Esophagus muscularis mucosa (tissue), 4 donors: ENCODE measurements at regions not wholly inside any gene's neighbourhood (a gene's known extent, or its start where the extent isn't known, plus 50 kb on each side); places are given as distances from the start of the nearest gene placed in this dataset.

Source experiments
- DNase-seq: peaks from one replicate; pipeline ENCODE4 v3.0.0-alpha.2; 2017; ENCODE audit errors: extremely low spot score
- H3K27ac ChIP-seq, 4 donors: fragments of 200-600 bp; sonication (generic); replicated peaks in 1 of 4; 1 replicate in 3 of 4; 2 replicates in 1 of 4; pipeline ENCODE4 v1.5.1; 2016 to 2019; ENCODE audit warnings: mild to moderate bottlenecking in 1 of 4
- H3K27me3 ChIP-seq, 4 donors: fragments of 200-600 bp; sonication (generic); one replicate each; pipeline versions ENCODE4 v1.5.1 to v1.6.0; 2016 to 2019
- H3K36me3 ChIP-seq, 4 donors: fragments of 200-600 bp; sonication (generic); one replicate each; pipeline ENCODE4 v1.5.1; 2016 to 2019
- H3K4me1 ChIP-seq, 4 donors: fragments of 200-600 bp; sonication (generic); one replicate each; pipeline ENCODE4 v1.5.1; 2016 to 2019
- H3K4me3 ChIP-seq, 4 donors: fragments of 200-600 bp; sonication (generic); 1 replicate in 2 of 4; 2 replicates in 2 of 4; pipeline ENCODE4 v1.5.1; 2016 to 2019; ENCODE audit warnings: mild to moderate bottlenecking in 4 of 4, moderate library complexity in 1 of 4
- H3K9me3 ChIP-seq, 4 donors: fragments of 200-600 bp; sonication (generic); 1 replicate in 3 of 4; 2 replicates in 1 of 4; pipeline ENCODE4 v1.5.1; 2016 to 2019
- CTCF ChIP-seq, 3 experiments: fragments of 200-600 bp in 2 of 3; fragments of 450-650 bp in 1 of 3; sonication (generic) in 2 of 3; IDR thresholded peaks; one replicate each; pipeline ENCODE4 v1.5.1; 2017 to 2019; ENCODE audit warnings: antibody characterized with exemption in 3 of 3, mild to moderate bottlenecking in 2 of 3, moderate library complexity in 1 of 3
- EP300 ChIP-seq: sonication (generic); formaldehyde crosslinking; IDR thresholded peaks from one replicate; pipeline ENCODE4 v1.6.1; 2017; ENCODE audit warnings: antibody characterized with exemption
- POLR2A ChIP-seq: fragments of 450-650 bp; IDR thresholded peaks from one replicate; pipeline ENCODE4 v1.6.1; 2017; ENCODE audit warnings: antibody characterized with exemption, moderate library complexity, mild to moderate bottlenecking, low read depth
- POLR2AphosphoS5 ChIP-seq, 2 donors: sonication (generic); formaldehyde crosslinking; IDR thresholded peaks; one replicate each; pipeline ENCODE4 v1.6.1; 2017; ENCODE audit warnings: antibody characterized with exemption in 2 of 2
- WGBS: methylation state at CpG from one replicate; pipeline ENCODE4 v1.1.5; 2018; 5-methylcytosine and 5-hydroxymethylcytosine counted together
- intact Hi-C: fragments of 100-400 bp; cut with DNase I; formaldehyde crosslinking; loops from one replicate; pipeline ENCODE4 v1.15.1; 2023

GRCh38 chr10:110433740-110434139, 64.0 kb upstream of the DUSP5 start:
- H3K27ac ChIP-seq = no peak overlapping the region
- DNase-seq = no peak
- WGBS = 80% methylated on average over 5 of the region's 9 CpGs
- no peaks in the 10 kb centered on the region for H3K9me3 ChIP-seq
- TF ChIP-seq POLR2A = no peak
- TF ChIP-seq CTCF (IDR thresholded peaks at IDR 0.05) = no peak
- TF ChIP-seq POLR2AphosphoS5 (IDR thresholded peaks at IDR 0.05) = no peak
- TF ChIP-seq EP300 = no peak
- no peaks in the 10 kb centered on the region for H3K36me3 ChIP-seq
- H3K27me3 ChIP-seq = no peaks in the 10 kb centered on the region
- no peak overlapping the region for H3K4me3 ChIP-seq
- no peaks in the 10 kb centered on the region for H3K4me1 ChIP-seq
- intact Hi-C loops = no loop called here

- H3K4me1 ChIP-seq = no peaks in the 10 kb centered on the region
- intact Hi-C loops = no loop called here
- H3K36me3 ChIP-seq = no peaks in the 10 kb centered on the region
- H3K27ac ChIP-seq = no peak overlapping the region
- H3K27me3 ChIP-seq = no peaks in the 10 kb centered on the region
- no peaks in the 10 kb centered on the region for H3K9me3 ChIP-seq
- TF ChIP-seq CTCF (IDR thresholded peaks at IDR 0.05) (no peak), POLR2A (no peak), POLR2AphosphoS5 (IDR thresholded peaks at IDR 0.05) (no peak), EP300 (no peak)
- no peak for DNase-seq
- 84% methylated on average over 5 of the region's 5 CpGs for WGBS
- H3K4me3 ChIP-seq = no peak overlapping the region
Observed at GRCh38 chr10:110434489-110435096, 63.1 kb upstream of the DUSP5 start.

GRCh38 chr10:110436554-110437350, 61.0 kb upstream of the DUSP5 start:
- H3K36me3 ChIP-seq = no peaks in the 10 kb centered on the region
- 88% methylated on average over 9 of the region's 9 CpGs for WGBS
- no peaks in the 10 kb centered on the region for H3K9me3 ChIP-seq
- no peak for DNase-seq
- H3K27me3 ChIP-seq = no peaks in the 10 kb centered on the region
- TF ChIP-seq POLR2A (no peak), EP300 (no peak), CTCF (IDR thresholded peaks at IDR 0.05) (no peak), POLR2AphosphoS5 (IDR thresholded peaks at IDR 0.05) (no peak)
- H3K27ac ChIP-seq = no peak overlapping the region
- H3K4me3 ChIP-seq = no peak overlapping the region
- no peaks in the 10 kb centered on the region for H3K4me1 ChIP-seq
- intact Hi-C loops = no loop called here

DNA sequence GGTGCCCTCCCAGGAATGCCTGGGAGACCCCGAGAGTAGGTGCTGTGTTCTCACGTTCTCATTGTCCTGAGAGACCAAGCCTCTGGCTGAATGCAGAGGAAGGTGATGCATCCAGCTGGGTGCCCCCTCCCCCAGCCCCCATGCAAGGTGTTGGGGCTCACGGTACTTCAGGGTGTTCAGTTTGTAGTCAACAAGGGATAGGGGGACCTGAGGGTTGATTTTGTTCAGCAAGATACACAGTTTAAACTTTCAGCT, 60.4 kb upstream of the DUSP5 start:
- TF ChIP-seq POLR2A (no peak), EP300 (no peak), CTCF (IDR thresholded peaks at IDR 0.05) (no peak), POLR2AphosphoS5 (IDR thresholded peaks at IDR 0.05) (no peak)
- H3K36me3 ChIP-seq = no peaks in the 10 kb centered on the region
- H3K27ac ChIP-seq = no peak overlapping the region
- H3K27me3 ChIP-seq = no peaks in the 10 kb centered on the region
- H3K4me1 ChIP-seq = no peaks in the 10 kb centered on the region
- H3K4me3 ChIP-seq = no peak overlapping the region
- intact Hi-C loops = no loop called here
- DNase-seq = no peak
- no peaks in the 10 kb centered on the region for H3K9me3 ChIP-seq
- 72% methylated on average over 3 of the region's 3 CpGs for WGBS
